Hepatocyte (in vitro differentiated cells): ENCODE measurements at regions not wholly inside any gene's neighbourhood (a gene's known extent, or its start where the extent isn't known, plus 50 kb on each side); places are given as distances from the start of the nearest gene placed in this dataset.

Experiments
- CTCF ChIP-seq: fragments of 200-600 bp; sonication (generic); IDR thresholded peaks from 2 replicates; pipeline ENCODE4 v1.5.1; 2016; ENCODE audit warnings: antibody characterized with exemption, mild to moderate bottlenecking; ENCODE audit not compliant: poor library complexity
- EZH2 ChIP-seq: fragments of 200-600 bp; sonication (generic); IDR thresholded peaks from 2 replicates; pipeline ENCODE4 v1.6.1; 2016; ENCODE audit warnings: antibody characterized with exemption, mild to moderate bottlenecking, borderline replicate concordance

GRCh38 chr3:66106788-66107187 is 68.1 kb upstream of the MAGI1 start:
- TF ChIP-seq CTCF (no peak), EZH2 (no peak)
